H1 (cell line): ENCODE measurements at regions not wholly inside any gene's neighbourhood (a gene's known extent, or its start where the extent isn't known, plus 50 kb on each side); places are given as distances from the start of the nearest gene placed in this dataset.

ENCODE experiments used
- CTCF ChIA-PET: fragments of 300-600 bp; sonication (Branson Sonifier 250); formaldehyde crosslinking; loops from one replicate; lab custom pipeline; 2021; ENCODE audit not compliant: partially characterized antibody; lab: Charles Lee
- POLR2A ChIA-PET: fragments of 300-600 bp; sonication (Branson Sonifier 250); formaldehyde crosslinking; loops from one replicate; lab custom pipeline; 2021; ENCODE audit warnings: inconsistent platforms; ENCODE audit not compliant: partially characterized antibody; lab: Charles Lee
- DNase-seq, 2 experiments: peaks; one replicate each; pipeline versions ENCODE4 v3.0.0 to v3.0.0-alpha.2; 2010 to 2022; ENCODE audit warnings: low spot score in 2 of 2, low read depth in 1 of 2, mixed read lengths in 1 of 2
- FAIRE-seq: peaks from 2 replicates; lab custom pipeline; 2011; peaks lifted over from hg19 to GRCh38; lab: Jason Lieb, UNC
- H2AFZ ChIP-seq: 2 replicates; pipeline ENCODE4 v1.8.1; 2012; ENCODE audit warnings: low read length, inconsistent platforms
- H2AK5ac ChIP-seq: 2 replicates; pipeline ENCODE4 v1.6.1; 2013; ENCODE audit warnings: low read depth, low read length
- H2BK120ac ChIP-seq: replicated peaks from 2 replicates; pipeline ENCODE3; 2013; ENCODE audit warnings: low read depth, low read length, inconsistent platforms
- H2BK12ac ChIP-seq: 2 replicates; pipeline ENCODE4 v1.6.1; 2013; ENCODE audit warnings: low read depth, low read length
- H2BK15ac ChIP-seq: 2 replicates; pipeline ENCODE4 v1.6.1; 2013; ENCODE audit warnings: low read length
- H2BK20ac ChIP-seq: 2 replicates; pipeline ENCODE4 v1.6.1; 2013; ENCODE audit warnings: low read length
- H2BK5ac ChIP-seq: 2 replicates; pipeline ENCODE4 v1.6.1; 2013; ENCODE audit warnings: low read depth, low read length
- H3K14ac ChIP-seq: 2 replicates; pipeline ENCODE4 v1.6.1; 2013; ENCODE audit warnings: inconsistent platforms; ENCODE audit not compliant: insufficient read length
- H3K18ac ChIP-seq: 2 replicates; pipeline ENCODE4 v1.6.1; 2013; ENCODE audit warnings: low read length; ENCODE audit errors: extremely low read depth
- H3K23ac ChIP-seq: 2 replicates; pipeline ENCODE4 v1.6.1; 2013; ENCODE audit warnings: inconsistent platforms; ENCODE audit not compliant: insufficient read length
- H3K23me2 ChIP-seq: 2 replicates; pipeline ENCODE4 v1.6.1; 2013; ENCODE audit warnings: low read depth, low read length
- H3K27ac ChIP-seq: 2 replicates; pipeline ENCODE4 v1.6.1; 2011; ENCODE audit warnings: low read depth, low read length, inconsistent platforms
- H3K27me3 ChIP-seq, 4 experiments: replicated peaks in 1 of 4; 1 replicate in 1 of 4; 2 replicates in 3 of 4; pipeline versions ENCODE4 v1.6.1 to v1.8.1; 2011 to 2013; ENCODE audit warnings: low read length in 3 of 4, mild to moderate bottlenecking in 3 of 4, inconsistent platforms in 2 of 4, mixed read lengths in 2 of 4, moderate library complexity in 1 of 4; ENCODE audit not compliant: control insufficient read depth in 3 of 4, insufficient read depth in 3 of 4; ENCODE audit errors: extremely low read depth in 1 of 4
- H3K36me3 ChIP-seq, 4 experiments: 2 replicates each; pipeline versions ENCODE4 v1.6.1 to v1.8.1; 2011 to 2013; ENCODE audit warnings: mild to moderate bottlenecking in 4 of 4, low read length in 3 of 4, moderate library complexity in 2 of 4, control low read depth in 1 of 4, inconsistent platforms in 1 of 4; ENCODE audit not compliant: insufficient read depth in 4 of 4, control insufficient read depth in 2 of 4
- H3K4ac ChIP-seq: replicated peaks from 2 replicates; pipeline ENCODE3; 2013; ENCODE audit warnings: low read length, low read depth, mixed read lengths, inconsistent platforms; ENCODE audit not compliant: insufficient read length
- H3K4me1 ChIP-seq, 4 experiments: replicated peaks in 1 of 4; 1 replicate in 1 of 4; 2 replicates in 3 of 4; pipeline versions ENCODE4 v1.6.1 to v1.8.1; 2011 to 2013; ENCODE audit warnings: low read length in 3 of 4, inconsistent platforms in 2 of 4, mixed read lengths in 1 of 4; ENCODE audit not compliant: insufficient read depth in 4 of 4, control insufficient read depth in 3 of 4
- H3K4me2 ChIP-seq, 2 experiments: 2 replicates each; pipeline versions ENCODE4 v1.6.1 to v1.8.1; 2011 to 2013; ENCODE audit warnings: low read depth in 2 of 2, low read length in 2 of 2, control low read depth in 1 of 2, inconsistent platforms in 1 of 2, mild to moderate bottlenecking in 1 of 2; ENCODE audit not compliant: insufficient read depth in 1 of 2
- H3K4me3 ChIP-seq, 4 experiments: fragments of 200-600, 300-600 bp in 1 of 4; sonication (generic), shearing (Covaris generic), sonication (Bioruptor Twin) in 1 of 4; 2 replicates each; pipeline versions ENCODE4 v1.5.1 to v1.8.1; 2011 to 2016; ENCODE audit warnings: low read length in 4 of 4, low read depth in 3 of 4, control low read depth in 2 of 4, inconsistent platforms in 2 of 4, mild to moderate bottlenecking in 2 of 4, mixed read lengths in 1 of 4, moderate library complexity in 1 of 4; ENCODE audit not compliant: insufficient read depth in 2 of 4; ENCODE audit errors: extremely low read depth in 1 of 4
- H3K56ac ChIP-seq: replicated peaks from 2 replicates; pipeline ENCODE3; 2013; ENCODE audit warnings: low read depth, mild to moderate bottlenecking, mixed read lengths, low read length, inconsistent platforms; ENCODE audit not compliant: insufficient read length
- H3K79me1 ChIP-seq: 2 replicates; pipeline ENCODE4 v1.6.1; 2013; ENCODE audit warnings: low read depth, low read length, control low read depth
- H3K79me2 ChIP-seq, 2 experiments: 2 replicates each; pipeline versions ENCODE4 v1.6.1 to v1.8.1; 2012 to 2013; ENCODE audit warnings: low read length in 2 of 2, mild to moderate bottlenecking in 2 of 2, inconsistent platforms in 1 of 2; ENCODE audit not compliant: insufficient read depth in 2 of 2, control insufficient read depth in 1 of 2
- H3K9ac ChIP-seq, 4 experiments: replicated peaks in 1 of 4; 1 replicate in 1 of 4; 2 replicates in 3 of 4; pipeline versions ENCODE4 v1.6.1 to v1.8.1; 2011 to 2013; ENCODE audit warnings: low read depth in 3 of 4, low read length in 3 of 4, control low read depth in 2 of 4, mild to moderate bottlenecking in 2 of 4, moderate library complexity in 2 of 4, inconsistent platforms in 1 of 4; ENCODE audit errors: extremely low read depth in 1 of 4
- H3K9me3 ChIP-seq, 2 experiments: 2 replicates each; pipeline versions ENCODE4 v1.6.1 to v1.8.1; 2012 to 2013; ENCODE audit warnings: mild to moderate bottlenecking in 2 of 2, moderate library complexity in 2 of 2, control low read depth in 1 of 2, inconsistent platforms in 1 of 2, low read depth in 1 of 2, low read length in 1 of 2, mixed read lengths in 1 of 2; ENCODE audit not compliant: insufficient read depth in 2 of 2
- H4K20me1 ChIP-seq, 2 experiments: replicated peaks in 1 of 2; 2 replicates each; pipeline versions ENCODE3 to v1.8.1; 2011 to 2013; ENCODE audit warnings: inconsistent platforms in 2 of 2, low read length in 2 of 2, mild to moderate bottlenecking in 1 of 2; ENCODE audit not compliant: insufficient read depth in 2 of 2, control insufficient read depth in 1 of 2
- H4K5ac ChIP-seq: 2 replicates; pipeline ENCODE4 v1.6.1; 2013; ENCODE audit warnings: low read length, low read depth, mixed read lengths, inconsistent platforms; ENCODE audit not compliant: insufficient read length
- H4K8ac ChIP-seq: 2 replicates; pipeline ENCODE4 v1.8.0; 2013; ENCODE audit warnings: mild to moderate bottlenecking, moderate library complexity, low read length, inconsistent platforms; ENCODE audit not compliant: insufficient read depth; ENCODE audit errors: extremely low read depth
- H4K91ac ChIP-seq: replicated peaks from 2 replicates; pipeline ENCODE3; 2013; ENCODE audit warnings: low read length, mixed read lengths, inconsistent platforms; ENCODE audit not compliant: insufficient read length
- CBX8 ChIP-seq: fragments of 300-800, 300-1000 bp; sonication (generic); IDR thresholded peaks from 2 replicates; pipeline ENCODE4 v1.7.1; 2016; ENCODE audit warnings: low read depth, low read length, borderline replicate concordance
- CEBPB ChIP-seq: IDR thresholded peaks from 2 replicates; pipeline ENCODE4 v1.6.1; 2012; ENCODE audit warnings: low read depth, low read length
- CREB1 ChIP-seq: IDR thresholded peaks from 2 replicates; pipeline ENCODE4 v1.6.1; 2012; ENCODE audit warnings: inconsistent platforms
- EGR1 ChIP-seq: IDR thresholded peaks from 2 replicates; pipeline ENCODE4 v1.6.1; 2011; ENCODE audit warnings: low read depth, low read length, borderline replicate concordance
- JUN ChIP-seq: IDR thresholded peaks from 2 replicates; pipeline ENCODE4 v1.6.1; 2011; ENCODE audit warnings: low read depth, mild to moderate bottlenecking, improper control_type of control experiment, low read length
- KDM4A ChIP-seq: IDR thresholded peaks from one replicate; pipeline ENCODE4 v1.7.1; 2012; ENCODE audit warnings: low read depth, mild to moderate bottlenecking, moderate library complexity, low read length, inconsistent platforms; ENCODE audit not compliant: severe bottlenecking
- NANOG ChIP-seq: IDR thresholded peaks from 2 replicates; pipeline ENCODE4 v1.6.1; 2011; ENCODE audit warnings: low read length, low read depth, mild to moderate bottlenecking, inconsistent platforms; ENCODE audit not compliant: insufficient read depth, poor library complexity, severe bottlenecking
- RNF2 ChIP-seq: fragments of 200-900, 300-1000 bp; sonication (generic); IDR thresholded peaks from 2 replicates; pipeline ENCODE4 v1.7.1; 2016; ENCODE audit warnings: borderline replicate concordance, low read depth, mild to moderate bottlenecking, antibody characterized with exemption, low read length; ENCODE audit not compliant: poor library complexity, severe bottlenecking; ENCODE audit errors: missing control alignments
- SRF ChIP-seq: IDR thresholded peaks from 2 replicates; pipeline ENCODE4 v1.6.1; 2011; ENCODE audit warnings: mild to moderate bottlenecking, low read depth, low read length, moderate library complexity
- TAF7 ChIP-seq: optimal IDR thresholded peaks from 2 replicates; pipeline ENCODE3; 2011; ENCODE audit warnings: low read depth, mild to moderate bottlenecking, inconsistent platforms, low read length, moderate library complexity, borderline replicate concordance
- TBP ChIP-seq: IDR thresholded peaks from 2 replicates; pipeline ENCODE4 v1.6.1; 2011; ENCODE audit warnings: low read depth, low read length, improper control_type of control experiment
- TEAD4 ChIP-seq: IDR thresholded peaks from 2 replicates; pipeline ENCODE4 v1.6.1; 2012; ENCODE audit warnings: low read depth, low read length, inconsistent platforms, mixed read lengths
- WGBS, 2 experiments: shearing (Covaris generic) in 1 of 2; methylation state at CpG; one replicate each; pipeline versions ENCODE4 v1.1.6 to v1.1.7; 2013 to 2015; ENCODE audit warnings: low lambda C conversion rate in 2 of 2, mixed read lengths in 2 of 2, inconsistent platforms in 1 of 2, low coverage in 1 of 2, missing lambda C conversion rate in 1 of 2; ENCODE audit not compliant: insufficient replicate concordance in 2 of 2, insufficient coverage in 1 of 2, insufficient read length in 1 of 2; ENCODE audit errors: extremely low coverage in 1 of 2, missing lambda C conversion rate in 1 of 2; 5-methylcytosine and 5-hydroxymethylcytosine counted together

DNA sequence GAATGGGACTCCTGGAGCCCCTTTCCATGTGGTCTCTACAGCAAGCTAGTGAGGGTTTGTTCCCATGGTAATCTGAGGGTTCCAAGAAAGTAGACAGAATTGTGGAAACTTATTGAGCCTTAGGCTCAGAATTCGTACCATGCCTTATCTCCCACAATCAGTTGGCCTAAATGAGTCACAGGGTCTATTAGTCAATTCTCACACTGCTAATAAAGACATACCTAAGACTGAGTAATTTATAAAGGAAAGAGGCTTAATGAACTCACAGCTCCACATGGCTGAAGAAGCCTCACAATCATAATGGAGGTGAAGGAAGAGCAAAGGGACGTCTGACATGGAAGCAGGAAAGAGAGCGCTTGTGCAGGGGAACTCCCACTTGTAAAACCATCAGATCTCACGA, 106.6 kb upstream of the CXADR start:
- Histone ChIP-seq H3K79me2 (no peaks in the 10 kb centered on the region), H3K4me3 (no peak overlapping the region), H2BK15ac (no peak overlapping the region), H3K79me1 (no peaks in the 10 kb centered on the region), H2AFZ (no peak overlapping the region), H4K5ac (no peak overlapping the region), H3K36me3 (no peaks in the 10 kb centered on the region), H3K56ac (no peak overlapping the region), H3K18ac (no peak overlapping the region), H4K20me1 (no peaks in the 10 kb centered on the region), H3K14ac (no peak overlapping the region), H4K91ac (no peak overlapping the region), H2BK20ac (no peak overlapping the region), H3K23ac (no peak overlapping the region), H3K9me3 (peaks cover 0 to 6% of the 10 kb centered on the region in 2 experiments; a peak in 1 of 4 replicates), H3K27me3 (no peaks in the 10 kb centered on the region), H3K23me2 (no peaks in the 10 kb centered on the region; the same call in 1 of the 2 replicates), H3K9ac (no peak overlapping the region), H3K4ac (no peak overlapping the region), H2BK12ac (no peak overlapping the region), H3K4me1 (no peaks in the 10 kb centered on the region), H3K4me2 (no peak overlapping the region), H2BK5ac (no peak overlapping the region), H4K8ac (no peak overlapping the region), H2BK120ac (no peak overlapping the region), H2AK5ac (no peak overlapping the region), H3K27ac (no peak overlapping the region)
- no peak for FAIRE-seq
- 90% methylated on average over 4 of the region's 4 CpGs; no CpG with 5 or more reads in 1 of the 2 experiments for WGBS, 2 experiments
- ChIA-PET POLR2A (no interaction called here), CTCF (no interaction called here)
- no peak for DNase-seq
- TF ChIP-seq TEAD4: no peak
- no peak for TF ChIP-seq NANOG
- no peak for TF ChIP-seq CEBPB
- no peak for TF ChIP-seq TBP
- no peak for TF ChIP-seq EGR1
- TF ChIP-seq KDM4A: no peak
- TF ChIP-seq CBX8: no peak
- no peak for TF ChIP-seq CREB1
- no peak for TF ChIP-seq SRF
- no peak for TF ChIP-seq TAF7
- TF ChIP-seq RNF2: no peak
- no peak for TF ChIP-seq JUN
